SH-SY5Y (cell line): ENCODE measurements at regions not wholly inside any gene's neighbourhood (a gene's known extent, or its start where the extent isn't known, plus 50 kb on each side); places are given as distances from the start of the nearest gene placed in this dataset.

Experiments
- GATA2 ChIP-seq: IDR thresholded peaks from 2 replicates; pipeline ENCODE4 v1.6.1; 2011; ENCODE audit warnings: mild to moderate bottlenecking, low read depth, low read length
- GATA3 ChIP-seq: IDR thresholded peaks from 2 replicates; pipeline ENCODE4 v1.6.1; 2011; ENCODE audit warnings: low read depth, mild to moderate bottlenecking, low read length, moderate library complexity

- TF ChIP-seq GATA3 (no peak), GATA2 (no peak)
These were observed 593.7 kb upstream of the CHAC2 start for GRCh38 chr2:53173698-53174455.

- TF ChIP-seq GATA2 (no peak), GATA3 (no peak)
These were observed 594.5 kb upstream of the CHAC2 start for GRCh38 chr2:53173091-53173490.

GRCh38 chr2:53170466-53170865, 597.1 kb upstream of the CHAC2 start:
- no peak for TF ChIP-seq GATA3
- no peak for TF ChIP-seq GATA2

GRCh38 chr2:53167227-53167626, 600.4 kb upstream of the CHAC2 start:
- TF ChIP-seq GATA3 (no peak), GATA2 (no peak)

- TF ChIP-seq GATA3 = no peak
- no peak for TF ChIP-seq GATA2
These were observed 617.5 kb upstream of the CHAC2 start for GRCh38 chr2:53150146-53150545.

- TF ChIP-seq GATA2 = no peak
- TF ChIP-seq GATA3 = no peak
These were observed 619.4 kb upstream of the CHAC2 start for GRCh38 chr2:53148221-53148620.

- no peak for TF ChIP-seq GATA3
- no peak for TF ChIP-seq GATA2
These were observed 636.2 kb upstream of the CHAC2 start for GRCh38 chr2:53131416-53131815.

GRCh38 chr2:53130441-53130943, 637.1 kb upstream of the CHAC2 start:
- TF ChIP-seq GATA2 (no peak), GATA3 (no peak)

GRCh38 chr2:53129851-53130250, 637.8 kb upstream of the CHAC2 start:
- no peak for TF ChIP-seq GATA2
- no peak for TF ChIP-seq GATA3

GRCh38 chr2:53127061-53127650, 640.4 kb upstream of the CHAC2 start:
- no peak for TF ChIP-seq GATA3

GRCh38 chr2:53114991-53115390, 652.6 kb upstream of the CHAC2 start:
- no peak for TF ChIP-seq GATA2
- no peak for TF ChIP-seq GATA3

- TF ChIP-seq GATA2 (no peak), GATA3 (no peak)
These were observed 653.0 kb upstream of the CHAC2 start for GRCh38 chr2:53114582-53114981.

- no peak for TF ChIP-seq GATA3
- TF ChIP-seq GATA2 = no peak
These were observed 656.2 kb upstream of the CHAC2 start for GRCh38 chr2:53111406-53111805.

- no peak for TF ChIP-seq GATA2
- TF ChIP-seq GATA3 = no peak
These were observed 656.6 kb upstream of the CHAC2 start for GRCh38 chr2:53111004-53111403.

- no peak for TF ChIP-seq GATA2
- TF ChIP-seq GATA3 = no peak
These were observed 659.4 kb upstream of the CHAC2 start for GRCh38 chr2:53108246-53108645.
